ENCODE measurements at regions not wholly inside any gene's neighbourhood (a gene's known extent, or its start where the extent isn't known, plus 50 kb on each side); places are given as distances from the start of the nearest gene placed in this dataset.

DNA sequence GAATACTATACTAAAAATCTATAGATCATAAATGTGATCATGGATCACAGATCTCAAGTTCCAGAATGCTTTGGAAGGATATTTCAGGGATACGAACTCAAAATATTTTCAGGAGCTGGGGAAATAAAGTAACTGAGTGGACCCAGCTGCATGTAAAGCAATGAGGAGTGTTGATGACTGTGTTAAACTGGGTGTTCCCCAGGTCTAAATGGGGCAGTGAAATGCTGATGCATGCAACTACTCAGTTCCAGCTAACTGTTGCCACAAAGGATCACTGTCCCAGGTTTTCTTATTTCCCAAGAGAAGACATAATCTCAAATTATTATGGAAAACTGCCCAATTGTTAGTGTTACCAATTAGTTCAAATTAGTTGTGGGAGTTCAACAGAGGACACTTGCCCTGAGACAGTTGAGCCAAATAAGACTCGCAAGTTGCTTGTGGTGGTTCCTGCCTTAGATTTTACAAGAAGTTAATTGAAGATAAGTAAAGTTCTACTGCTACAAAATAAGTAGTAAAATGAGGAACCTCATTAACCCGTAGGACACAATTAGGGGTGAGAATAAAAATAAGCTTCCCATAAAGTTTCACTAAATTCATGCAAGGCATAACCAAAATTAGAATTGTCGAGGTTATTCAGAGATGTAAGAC lies 66.3 kb upstream of the IL12A start:
- TF ChIP-seq, protein P1, sequence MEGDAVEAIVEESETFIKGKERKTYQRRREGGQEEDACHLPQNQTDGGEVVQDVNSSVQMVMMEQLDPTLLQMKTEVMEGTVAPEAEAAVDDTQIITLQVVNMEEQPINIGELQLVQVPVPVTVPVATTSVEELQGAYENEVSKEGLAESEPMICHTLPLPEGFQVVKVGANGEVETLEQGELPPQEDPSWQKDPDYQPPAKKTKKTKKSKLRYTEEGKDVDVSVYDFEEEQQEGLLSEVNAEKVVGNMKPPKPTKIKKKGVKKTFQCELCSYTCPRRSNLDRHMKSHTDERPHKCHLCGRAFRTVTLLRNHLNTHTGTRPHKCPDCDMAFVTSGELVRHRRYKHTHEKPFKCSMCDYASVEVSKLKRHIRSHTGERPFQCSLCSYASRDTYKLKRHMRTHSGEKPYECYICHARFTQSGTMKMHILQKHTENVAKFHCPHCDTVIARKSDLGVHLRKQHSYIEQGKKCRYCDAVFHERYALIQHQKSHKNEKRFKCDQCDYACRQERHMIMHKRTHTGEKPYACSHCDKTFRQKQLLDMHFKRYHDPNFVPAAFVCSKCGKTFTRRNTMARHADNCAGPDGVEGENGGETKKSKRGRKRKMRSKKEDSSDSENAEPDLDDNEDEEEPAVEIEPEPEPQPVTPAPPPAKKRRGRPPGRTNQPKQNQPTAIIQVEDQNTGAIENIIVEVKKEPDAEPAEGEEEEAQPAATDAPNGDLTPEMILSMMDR (IDR thresholded peaks at IDR 0.05; ENCODE audit: low read depth, low read length): no peak
- no peak for TF ChIP-seq MYC (IDR thresholded peaks at IDR 0.05; ENCODE audit: low read depth, low read length)
- TF ChIP-seq POLR2A (IDR thresholded peaks at IDR 0.05; ENCODE audit: extremely low read depth, insufficient read length): no peak
- TF ChIP-seq, protein P2, sequence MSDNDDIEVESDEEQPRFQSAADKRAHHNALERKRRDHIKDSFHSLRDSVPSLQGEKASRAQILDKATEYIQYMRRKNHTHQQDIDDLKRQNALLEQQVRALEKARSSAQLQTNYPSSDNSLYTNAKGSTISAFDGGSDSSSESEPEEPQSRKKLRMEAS (IDR thresholded peaks at IDR 0.05; ENCODE audit: low read depth, low read length): no peak
- no peak for DNase-seq (ENCODE audit: low read depth)
- H3K4me3 ChIP-seq (ENCODE audit: low read depth, low read length): no peak overlapping the region

DNA sequence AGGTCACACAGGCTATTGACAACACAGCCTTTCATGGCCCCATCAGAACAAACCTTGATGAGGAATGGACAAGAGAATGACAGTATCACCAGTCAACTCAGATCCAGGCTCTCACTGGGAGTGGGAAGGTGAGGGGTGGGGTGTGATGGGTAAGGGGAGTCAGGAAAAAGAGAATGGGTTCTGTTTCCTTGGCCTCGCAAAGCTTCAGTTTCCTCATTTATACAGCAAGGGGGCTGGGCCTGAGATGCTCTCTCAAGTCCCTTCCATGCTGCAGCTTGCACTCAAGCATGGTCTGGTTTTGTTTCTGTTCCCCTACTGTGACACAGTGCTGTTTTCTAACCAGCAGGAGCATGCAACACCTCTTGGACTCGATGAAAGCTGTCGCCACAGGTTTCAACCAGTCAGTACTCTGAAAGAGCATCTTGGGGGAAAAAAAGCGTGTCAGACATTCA lies 65.7 kb upstream of the IL12A start:
- no peak for DNase-seq (ENCODE audit: low read depth)
- no peak overlapping the region for H3K4me3 ChIP-seq (ENCODE audit: low read depth, low read length)
- TF ChIP-seq, protein P2 (IDR thresholded peaks at IDR 0.05; ENCODE audit: low read depth, low read length): no peak
- no peak for TF ChIP-seq MYC (IDR thresholded peaks at IDR 0.05; ENCODE audit: low read depth, low read length)
- TF ChIP-seq POLR2A (IDR thresholded peaks at IDR 0.05; ENCODE audit: extremely low read depth, insufficient read length): no peak
- TF ChIP-seq, protein P1 (IDR thresholded peaks at IDR 0.05; ENCODE audit: low read depth, low read length): no peak

DNA sequence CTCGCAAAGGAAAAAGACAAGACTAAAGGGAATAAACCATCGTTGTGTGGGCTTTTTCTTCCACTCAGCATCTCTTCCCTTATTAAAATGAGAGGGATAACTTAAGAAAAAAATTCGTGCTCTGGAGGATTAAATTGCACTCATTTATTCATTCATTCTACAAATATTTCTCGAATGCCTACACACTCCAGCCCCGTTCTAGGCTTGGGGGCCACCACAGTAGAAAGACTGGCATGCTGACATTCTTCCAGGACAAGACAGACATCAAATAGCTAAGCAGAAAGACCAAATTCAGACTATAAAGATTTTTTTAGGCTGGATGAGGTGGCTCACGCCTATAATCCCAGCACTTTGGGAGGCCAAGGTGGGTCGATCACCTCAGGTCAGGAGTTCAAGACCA lies 65.3 kb upstream of the IL12A start:
- DNase-seq (ENCODE audit: low read depth): no peak
- TF ChIP-seq, protein P2 (IDR thresholded peaks at IDR 0.05; ENCODE audit: low read depth, low read length): no peak
- TF ChIP-seq MYC (IDR thresholded peaks at IDR 0.05; ENCODE audit: low read depth, low read length): no peak
- TF ChIP-seq POLR2A (IDR thresholded peaks at IDR 0.05; ENCODE audit: extremely low read depth, insufficient read length): no peak
- TF ChIP-seq, protein P1 (IDR thresholded peaks at IDR 0.05; ENCODE audit: low read depth, low read length): no peak
- H3K4me3 ChIP-seq (ENCODE audit: low read depth, low read length): no peak overlapping the region

DNA sequence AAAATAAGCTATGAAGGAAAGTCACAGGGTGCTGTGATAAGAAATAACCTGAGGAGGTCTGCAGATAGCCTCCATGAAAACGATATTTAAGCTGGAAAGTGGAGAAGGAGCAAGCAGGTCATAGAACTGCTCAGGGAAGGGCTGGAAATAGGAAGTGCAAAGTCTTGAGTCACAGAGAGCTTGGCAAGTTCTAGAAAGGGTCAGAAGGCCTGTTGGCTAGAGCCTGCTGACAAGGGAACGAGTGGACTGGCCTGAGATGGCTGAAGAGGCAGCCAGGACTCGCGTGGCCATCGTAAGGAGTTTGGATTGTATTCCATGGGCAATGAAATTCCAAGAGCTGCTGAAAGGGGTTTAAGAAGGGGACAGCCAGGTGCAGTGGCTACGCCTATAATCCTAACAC lies 64.7 kb upstream of the IL12A start:
- no peak for DNase-seq (ENCODE audit: low read depth)
- TF ChIP-seq, protein P1 (IDR thresholded peaks at IDR 0.05; ENCODE audit: low read depth, low read length): no peak
- TF ChIP-seq, protein P2 (IDR thresholded peaks at IDR 0.05; ENCODE audit: low read depth, low read length): no peak
- no peak for TF ChIP-seq POLR2A (IDR thresholded peaks at IDR 0.05; ENCODE audit: extremely low read depth, insufficient read length)
- TF ChIP-seq MYC (IDR thresholded peaks at IDR 0.05; ENCODE audit: low read depth, low read length): no peak
- no peak overlapping the region for H3K4me3 ChIP-seq (ENCODE audit: low read depth, low read length)

DNA sequence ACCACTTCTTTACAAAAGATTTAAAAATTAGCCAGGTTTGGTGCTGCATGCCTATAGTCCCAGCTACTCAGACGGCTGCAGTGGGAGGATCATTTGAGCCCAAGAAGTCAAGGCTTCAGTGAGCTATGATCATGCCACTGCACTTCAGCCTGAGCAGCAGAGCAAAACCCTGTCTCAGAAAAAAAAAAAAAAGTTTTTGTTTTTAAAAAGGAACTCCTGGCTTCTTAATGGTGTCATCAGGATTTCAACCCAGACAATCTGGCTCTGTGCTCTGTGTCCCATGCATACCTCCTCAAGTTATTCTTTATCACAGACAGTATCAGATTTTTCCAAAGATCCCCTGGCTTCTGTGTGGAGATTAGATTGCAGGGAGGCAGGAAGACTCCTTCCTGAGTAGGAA lies 64.2 kb upstream of the IL12A start:
- H3K4me3 ChIP-seq (ENCODE audit: low read depth, low read length): no peak overlapping the region
- no peak for DNase-seq (ENCODE audit: low read depth)
- TF ChIP-seq, protein P2 (IDR thresholded peaks at IDR 0.05; ENCODE audit: low read depth, low read length): no peak
- TF ChIP-seq, protein P1 (IDR thresholded peaks at IDR 0.05; ENCODE audit: low read depth, low read length): no peak
- no peak for TF ChIP-seq POLR2A (IDR thresholded peaks at IDR 0.05; ENCODE audit: extremely low read depth, insufficient read length)
- no peak for TF ChIP-seq MYC (IDR thresholded peaks at IDR 0.05; ENCODE audit: low read depth, low read length)

All from NB4 (cell line).